NCI-H2171 treated with DMSO at 0.1 percent for 48 hours (cell line): ENCODE measurements at regions not wholly inside any gene's neighbourhood (a gene's known extent, or its start where the extent isn't known, plus 50 kb on each side); places are given as distances from the start of the nearest gene placed in this dataset.

Experiments
- DNase-seq: peaks from one replicate; lab custom pipeline; 2025; lab: John Stamatoyannopoulos, UW

DNA sequence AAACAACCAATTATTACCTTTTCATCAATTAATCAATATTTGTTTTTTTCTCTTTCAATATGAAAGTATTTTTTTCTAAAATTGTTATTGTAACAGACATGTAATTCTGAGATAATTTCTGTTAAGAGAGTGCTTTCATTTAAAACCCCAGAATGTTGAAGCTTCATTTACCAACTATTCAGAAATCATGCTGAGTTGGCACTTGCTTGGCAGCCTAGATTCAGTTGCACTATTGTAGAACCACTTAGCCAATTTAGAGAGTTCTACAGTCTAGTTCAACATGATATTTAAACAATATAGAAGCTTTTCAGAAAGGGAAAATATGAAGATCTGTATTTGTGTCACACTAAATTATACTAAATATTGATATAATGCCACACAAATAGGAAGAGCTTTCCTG is 56.1 kb upstream of the NKAIN2 start:
- DNase-seq = no peak

DNA sequence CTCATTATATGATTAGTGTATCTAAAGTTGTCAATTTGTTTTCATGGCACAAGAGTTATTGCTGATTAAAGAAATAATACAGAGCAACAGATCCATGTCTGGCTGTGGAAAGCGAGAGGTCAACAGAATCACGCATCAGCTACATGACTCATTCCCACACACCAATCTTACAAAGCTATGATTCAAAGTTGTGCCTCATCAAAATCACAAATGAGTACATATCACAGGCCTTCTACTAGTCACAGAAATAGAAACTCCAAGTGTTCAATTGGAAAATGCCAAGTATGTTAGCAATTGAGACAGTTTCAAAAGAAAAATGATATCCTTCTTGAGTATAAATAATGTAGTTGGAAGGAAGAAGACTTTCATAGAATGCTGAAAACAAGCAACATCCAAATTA is 57.8 kb upstream of the NKAIN2 start:
- no peak for DNase-seq

DNA sequence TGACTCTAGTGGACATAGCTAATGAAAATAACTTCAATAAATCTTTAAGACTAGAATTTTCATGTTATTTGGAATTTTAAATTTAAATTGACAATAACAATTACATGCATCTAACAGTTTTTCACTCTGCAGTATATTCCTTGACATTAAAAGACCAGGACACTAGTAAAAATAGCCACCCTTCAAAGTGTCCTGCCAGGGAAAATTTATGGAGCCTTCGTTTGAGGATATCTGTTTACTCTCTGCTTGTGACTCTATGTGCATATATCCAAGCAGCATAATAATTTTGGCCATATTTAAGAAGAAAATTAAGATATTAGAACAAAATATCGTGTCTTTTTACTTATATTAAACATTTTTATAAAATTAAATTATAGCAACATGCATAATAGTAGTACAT is 58.8 kb upstream of the NKAIN2 start:
- DNase-seq = no peak

DNA sequence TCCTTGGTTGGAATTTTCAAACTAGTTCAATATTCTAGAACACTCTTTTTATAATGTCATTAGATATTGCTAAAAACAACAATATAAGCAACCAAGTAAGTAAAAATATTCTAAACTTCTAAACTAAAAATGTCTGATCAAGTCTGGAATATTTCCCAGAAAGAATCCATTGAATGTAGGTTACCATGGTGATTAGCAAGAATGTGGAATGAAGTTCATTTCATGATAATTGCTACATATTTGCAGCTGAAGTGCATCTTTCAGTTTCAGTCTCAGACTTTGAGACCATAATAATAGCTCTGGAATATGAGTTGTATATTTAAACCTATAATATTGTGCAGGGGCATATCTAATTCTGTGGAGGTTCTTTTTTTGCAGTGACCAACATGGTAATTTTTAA is 61.0 kb upstream of the NKAIN2 start:
- no peak for DNase-seq

DNA sequence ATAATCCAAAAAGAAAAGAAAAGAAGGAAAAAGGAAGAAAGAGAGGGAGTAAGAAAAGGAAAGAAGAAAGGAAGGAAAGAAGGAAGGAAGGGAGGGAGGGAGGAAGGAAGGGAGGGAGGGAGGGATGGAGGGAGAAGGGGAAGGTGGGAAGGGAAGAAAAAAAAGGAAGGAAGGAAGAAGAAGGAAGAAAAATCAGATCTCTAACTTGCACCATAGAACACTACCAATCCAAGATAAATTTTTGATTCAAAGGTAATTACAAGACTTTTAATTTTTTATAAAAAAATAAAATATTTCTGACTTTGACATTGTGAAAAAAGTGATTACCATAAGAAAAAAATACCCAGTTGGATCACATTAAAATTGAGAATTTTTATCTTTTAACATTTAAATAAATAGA is 70.5 kb upstream of the NKAIN2 start:
- no peak for DNase-seq

DNA sequence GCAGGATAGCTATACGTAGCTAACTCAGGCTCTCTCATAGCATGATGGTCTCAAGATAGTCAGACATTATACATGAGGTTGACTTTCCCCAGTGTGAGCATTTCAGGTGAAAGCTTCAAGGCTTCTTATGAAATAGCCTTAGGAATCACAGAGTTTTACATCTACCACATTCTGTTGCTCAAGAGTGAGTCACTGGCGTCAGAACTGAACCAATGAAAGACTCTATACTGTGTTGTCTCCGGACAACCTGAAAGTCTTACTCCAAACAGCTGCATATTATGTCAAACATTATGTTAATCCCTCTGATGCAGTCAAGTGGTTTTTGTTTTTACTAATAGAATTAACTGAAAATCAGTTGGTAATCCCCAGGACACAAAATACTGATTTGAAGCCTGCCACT is 79.8 kb upstream of the TRDN start:
- DNase-seq = no peak

DNA sequence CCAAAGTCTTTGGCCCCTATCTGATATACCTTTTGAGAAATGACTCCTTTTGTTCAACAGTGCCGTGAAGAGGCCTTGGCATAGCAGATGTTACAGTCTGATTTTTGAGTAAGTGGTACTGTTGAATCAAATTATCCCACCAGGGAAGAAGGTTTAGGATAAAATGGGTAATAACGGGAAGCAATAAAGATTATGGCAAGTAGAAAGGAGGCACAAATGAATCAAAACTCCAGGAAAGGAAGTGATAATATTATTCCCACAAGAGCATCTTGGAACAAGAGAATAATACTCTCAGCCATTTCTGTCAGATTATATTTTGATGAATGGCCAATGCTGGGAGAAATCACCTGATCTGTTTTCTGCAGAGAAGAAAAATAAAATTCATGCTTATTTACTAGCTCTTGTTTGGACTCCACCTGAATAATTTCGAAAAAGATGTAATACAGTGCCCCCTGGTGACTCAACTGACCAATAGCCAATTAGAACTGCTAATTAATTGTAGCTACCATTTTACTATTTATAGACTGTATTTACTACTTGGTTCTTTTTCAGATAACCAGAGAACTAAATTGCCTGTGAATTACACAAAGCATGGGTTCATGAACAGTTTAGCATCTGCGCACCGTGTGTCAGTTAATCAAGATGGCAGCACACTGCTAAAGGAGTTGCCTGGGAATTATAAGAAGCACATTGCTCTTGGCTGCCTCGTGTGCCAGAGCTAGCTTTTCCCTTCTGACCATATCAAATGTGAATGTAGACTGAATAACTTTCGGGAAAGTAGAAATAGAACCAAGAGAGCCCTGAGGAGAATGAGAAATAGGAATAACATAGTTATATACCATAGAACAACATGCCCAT is 78.5 kb upstream of the TRDN start:
- DNase-seq = peak; percentile 46

DNA sequence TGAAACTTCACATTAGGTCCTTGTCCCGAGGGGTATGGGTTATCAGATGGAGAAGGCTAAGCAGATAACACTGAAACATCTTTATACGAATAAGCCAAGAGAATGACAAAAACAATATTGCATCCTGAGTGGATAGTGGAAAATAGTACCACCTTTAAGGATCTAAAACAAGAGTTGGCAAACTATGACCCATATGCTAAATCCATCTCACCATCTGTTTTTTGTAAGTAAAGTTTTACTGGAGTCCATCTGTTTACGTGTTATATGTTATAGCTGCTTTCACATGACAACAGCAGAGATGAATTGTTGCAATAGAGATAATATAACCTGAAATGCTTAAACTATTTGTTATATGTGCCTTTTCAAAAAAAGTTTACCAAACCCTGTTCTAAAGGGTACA is 76.1 kb upstream of the TRDN start:
- peak; percentile 68 for DNase-seq

DNA sequence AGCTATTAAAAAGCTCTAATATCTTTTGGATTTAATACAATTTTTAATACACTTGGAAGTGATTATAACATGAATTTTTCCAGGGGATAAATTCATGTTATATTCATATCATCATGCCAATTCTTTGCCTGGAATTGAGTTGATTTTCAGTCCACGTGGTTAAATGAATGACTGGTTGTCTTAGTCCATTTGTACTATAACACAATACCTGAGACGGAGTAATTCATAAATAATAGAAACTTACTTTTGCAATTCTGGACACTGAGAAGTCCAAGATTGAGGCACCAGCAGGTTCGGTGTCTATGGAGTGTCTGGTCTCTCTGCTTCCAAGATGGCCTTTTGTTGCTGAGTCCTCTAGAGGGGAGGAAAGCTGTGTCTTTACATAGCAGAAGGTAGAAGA is 66.2 kb upstream of the TRDN start:
- DNase-seq = no peak

DNA sequence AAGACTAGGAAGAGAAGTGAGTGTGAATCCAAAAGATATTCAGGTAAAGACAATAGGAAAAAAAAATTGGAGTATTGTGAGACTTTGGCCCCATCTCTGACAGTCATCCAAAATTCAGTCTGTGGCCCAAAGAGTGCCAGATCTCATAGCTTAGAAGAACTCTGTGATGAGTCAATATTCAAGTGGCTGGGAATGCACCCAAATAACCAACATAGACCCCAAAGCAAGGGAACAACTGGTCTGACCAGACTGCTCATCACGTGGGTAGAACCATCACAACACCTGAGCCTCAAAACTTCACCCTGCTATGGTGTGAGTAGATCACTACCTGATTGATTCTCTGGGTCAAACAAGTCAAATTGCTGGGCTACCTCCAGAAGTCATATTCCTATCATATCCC is 51.1 kb upstream of the TRDN start:
- no peak for DNase-seq
